HG03066 (cell line): ENCODE measurements at regions not wholly inside any gene's neighbourhood (a gene's known extent, or its start where the extent isn't known, plus 50 kb on each side); places are given as distances from the start of the nearest gene placed in this dataset.

Source experiments
- ATAC-seq: cut with Tn5 transposase; IDR thresholded peaks from one replicate; pipeline ENCODE4 v1.9.1; 2021; ENCODE audit warnings: low read depth; ENCODE audit not compliant: unreplicated experiment

- no peak for ATAC-seq
These were observed 151.8 kb upstream of the SLC14A2 start for GRCh38 chr18:45463451-45463850.

DNA sequence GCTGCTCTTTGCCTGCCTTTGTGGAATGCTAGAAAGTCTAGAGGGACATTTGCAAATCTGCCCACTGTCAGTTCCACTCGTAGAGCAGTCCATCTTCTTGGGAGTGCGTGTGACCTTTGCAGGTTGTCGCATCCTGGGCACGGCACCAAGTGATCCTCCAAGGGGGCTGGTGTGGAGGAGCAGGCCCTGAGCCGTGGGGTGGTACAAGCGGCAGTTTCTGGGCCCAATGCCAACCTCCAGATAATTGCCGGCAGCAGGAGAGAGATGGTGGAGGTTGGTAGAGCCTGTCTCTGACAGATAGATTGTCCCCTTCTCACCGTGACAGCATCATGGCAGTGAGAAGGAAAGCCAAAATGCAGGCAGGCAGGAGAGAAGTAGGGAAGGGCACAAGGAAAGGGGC is 150.7 kb upstream of the SLC14A2 start:
- ATAC-seq: no peak

GRCh38 chr18:45467293-45467692 is 148.0 kb upstream of the SLC14A2 start:
- no peak for ATAC-seq

- no peak for ATAC-seq
These were observed 147.3 kb upstream of the SLC14A2 start for GRCh38 chr18:45467945-45468344.

DNA sequence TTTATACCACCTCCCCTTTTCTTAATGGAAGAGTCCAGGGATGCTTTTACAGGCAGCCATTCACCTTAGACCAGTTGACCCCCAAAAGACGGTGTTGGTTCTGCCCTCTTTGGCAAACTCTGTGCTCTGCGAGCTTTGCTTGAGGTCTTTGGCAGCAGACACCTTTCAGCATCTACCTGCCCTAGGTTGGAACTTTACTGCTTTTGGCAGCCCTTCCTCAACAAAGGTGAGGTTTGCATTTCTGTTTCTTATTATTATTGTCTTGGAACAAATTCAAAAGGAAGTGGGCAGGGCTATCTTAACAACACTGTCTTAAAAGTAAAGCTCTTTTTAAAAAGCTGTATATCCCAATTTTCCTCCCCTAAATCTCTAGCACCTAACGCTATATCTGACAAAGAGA is 136.4 kb upstream of the SLC14A2 start:
- ATAC-seq: no peak

GRCh38 chr18:45480219-45481015 is 134.9 kb upstream of the SLC14A2 start:
- ATAC-seq: no peak

DNA sequence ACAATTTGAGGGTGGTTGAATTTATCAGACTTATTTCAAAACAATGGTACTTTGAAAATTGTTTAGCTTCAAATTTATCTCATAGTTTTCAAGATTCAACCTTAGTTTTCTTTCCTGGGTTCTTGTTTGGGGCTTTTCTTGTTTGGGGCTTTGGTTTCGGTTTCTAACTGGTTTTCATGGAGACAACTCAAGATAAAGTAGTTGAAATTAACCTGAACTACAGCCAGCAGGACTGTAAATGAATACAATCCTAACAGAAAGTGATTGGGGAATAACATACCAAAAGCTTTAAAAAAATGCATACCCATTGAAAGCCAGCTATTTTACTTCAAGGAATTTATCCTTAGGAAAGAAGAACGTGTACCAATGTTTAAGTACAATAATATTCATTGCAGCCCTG is 133.5 kb upstream of the SLC14A2 start:
- no peak for ATAC-seq

DNA sequence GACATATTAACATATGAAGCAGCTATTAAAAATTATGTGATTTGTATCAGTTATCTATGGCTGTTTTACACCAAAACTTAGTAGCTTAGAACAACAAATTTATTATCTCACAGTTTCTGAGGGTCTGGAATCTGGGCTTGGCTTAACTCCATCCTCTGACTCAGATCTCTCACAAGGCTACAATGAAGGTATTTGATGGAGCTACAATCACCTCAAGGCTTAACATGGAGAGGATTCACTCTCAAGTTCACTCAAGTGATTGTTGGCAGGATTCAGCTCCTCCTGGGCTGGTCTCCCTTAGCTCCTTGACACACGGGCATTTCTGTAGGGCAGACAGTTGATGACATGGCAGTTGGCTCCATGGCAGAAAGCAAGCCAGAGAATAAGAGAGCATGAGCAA is 133.0 kb upstream of the SLC14A2 start:
- ATAC-seq: no peak

GRCh38 chr18:45487581-45487980 is 127.7 kb upstream of the SLC14A2 start:
- ATAC-seq: no peak

DNA sequence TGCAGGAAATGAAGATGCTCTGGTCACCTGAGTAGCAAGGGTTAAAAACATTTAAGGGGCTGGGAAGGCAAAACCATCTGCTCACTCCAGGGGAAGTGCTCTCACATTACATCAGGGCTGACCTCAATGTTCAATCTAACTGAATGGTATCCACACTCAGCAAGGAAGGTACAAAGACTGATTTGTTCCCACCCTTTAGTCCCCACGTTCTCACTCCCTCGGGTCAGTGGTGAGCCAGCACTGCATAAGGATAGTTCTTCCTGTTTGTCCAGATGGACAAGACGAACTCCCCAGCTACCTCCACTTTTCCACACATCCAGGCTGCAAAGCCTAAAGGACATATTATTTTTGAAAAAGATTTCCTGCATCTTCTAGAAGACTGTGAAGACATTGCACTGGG is 126.6 kb upstream of the SLC14A2 start:
- no peak for ATAC-seq

- no peak for ATAC-seq
These were observed 121.4 kb upstream of the SLC14A2 start for GRCh38 chr18:45493830-45494229.

- no peak for ATAC-seq
These were observed 120.5 kb upstream of the SLC14A2 start for GRCh38 chr18:45494811-45495210.

GRCh38 chr18:45496741-45497140 is 118.5 kb upstream of the SLC14A2 start:
- ATAC-seq: no peak

GRCh38 chr18:45497595-45498286 is 117.5 kb upstream of the SLC14A2 start:
- no peak for ATAC-seq

- no peak for ATAC-seq
These were observed 117.0 kb upstream of the SLC14A2 start for GRCh38 chr18:45498287-45498658.

GRCh38 chr18:45503990-45504389 is 111.3 kb upstream of the SLC14A2 start:
- ATAC-seq: no peak

- no peak for ATAC-seq
These were observed 109.6 kb upstream of the SLC14A2 start for GRCh38 chr18:45505497-45506206.

GRCh38 chr18:45506951-45507350 is 108.3 kb upstream of the SLC14A2 start:
- no peak for ATAC-seq

DNA sequence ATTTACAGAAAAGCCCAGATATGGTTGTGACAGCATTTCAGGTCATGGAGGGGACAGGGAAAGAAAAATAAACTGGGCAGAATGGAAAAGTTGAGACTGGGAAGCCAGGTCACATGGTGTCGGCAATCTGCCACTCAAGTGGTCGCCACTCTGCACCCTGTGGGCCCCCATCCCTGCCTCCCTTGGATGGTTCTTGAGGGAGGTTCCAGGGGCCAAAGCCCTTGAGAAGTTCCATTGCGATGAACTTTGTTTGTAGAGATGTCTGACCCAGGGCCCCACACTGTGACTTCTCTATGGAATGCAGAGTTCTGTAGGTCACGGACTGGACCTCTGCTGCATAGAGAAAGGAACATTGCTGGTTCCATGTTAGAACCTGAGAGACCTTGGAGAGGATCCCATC is 105.7 kb upstream of the SLC14A2 start:
- no peak for ATAC-seq

DNA sequence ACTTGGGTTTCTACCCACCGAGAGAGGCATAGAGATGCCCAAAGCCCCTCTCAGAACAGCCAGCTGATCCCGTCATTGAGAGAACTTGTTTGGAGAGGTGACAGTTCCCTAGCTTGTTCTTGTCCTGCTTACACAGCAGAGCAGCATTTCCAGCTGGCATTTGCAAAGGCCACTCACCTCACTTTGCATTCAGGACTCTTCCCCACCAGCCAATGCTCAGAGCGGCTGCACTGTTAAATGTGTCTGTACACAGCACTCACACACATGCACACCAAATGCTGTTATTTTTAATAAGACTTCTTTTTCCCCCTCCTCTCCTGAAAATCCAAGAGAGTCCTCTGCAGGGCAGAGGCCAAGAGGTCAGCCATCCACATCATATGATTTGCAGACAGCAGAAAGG is 104.6 kb upstream of the SLC14A2 start:
- no peak for ATAC-seq

- ATAC-seq: no peak
These were observed 102.8 kb upstream of the SLC14A2 start for GRCh38 chr18:45512363-45512953.
